DOHH2 (cell line): ENCODE measurements at regions not wholly inside any gene's neighbourhood (a gene's known extent, or its start where the extent isn't known, plus 50 kb on each side); places are given as distances from the start of the nearest gene placed in this dataset.

ENCODE experiments used
- EZH2phosphoT487 ChIP-seq: fragments of 200-600 bp; sonication (generic); IDR thresholded peaks from 2 replicates; pipeline ENCODE4 v1.6.1; 2017; ENCODE audit warnings: borderline replicate concordance, mild to moderate bottlenecking, antibody characterized with exemption, low read length, moderate library complexity, mixed read lengths
- TF ChIP-seq, protein P1 (sequence below): fragments of 200-600 bp; sonication (generic); IDR thresholded peaks from one replicate; pipeline ENCODE4 v1.5.1; 2014; ENCODE audit warnings: antibody characterized with exemption, mild to moderate bottlenecking, low read depth, low read length; ENCODE audit not compliant: poor library complexity, severe bottlenecking

DNA sequence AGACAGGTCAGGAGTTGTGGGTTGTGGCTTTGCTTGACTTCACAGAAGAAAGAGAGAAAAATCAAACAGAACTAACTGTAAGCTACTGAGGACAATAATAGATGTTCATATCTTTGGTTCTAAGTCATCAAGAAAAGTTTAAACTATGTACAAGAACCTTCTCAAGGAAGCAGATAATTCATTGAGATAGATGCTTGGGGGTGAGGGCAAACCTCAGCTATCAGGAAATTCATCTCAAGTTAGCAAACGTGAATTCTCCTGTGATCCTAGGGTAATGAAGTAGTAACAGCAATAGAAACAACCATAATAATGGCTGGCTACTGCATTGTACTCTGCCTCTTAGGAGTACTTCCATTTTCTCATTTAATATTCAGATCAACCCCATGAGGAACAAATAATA, 506.2 kb downstream of the PLPP3 start:
- TF ChIP-seq, protein P1, sequence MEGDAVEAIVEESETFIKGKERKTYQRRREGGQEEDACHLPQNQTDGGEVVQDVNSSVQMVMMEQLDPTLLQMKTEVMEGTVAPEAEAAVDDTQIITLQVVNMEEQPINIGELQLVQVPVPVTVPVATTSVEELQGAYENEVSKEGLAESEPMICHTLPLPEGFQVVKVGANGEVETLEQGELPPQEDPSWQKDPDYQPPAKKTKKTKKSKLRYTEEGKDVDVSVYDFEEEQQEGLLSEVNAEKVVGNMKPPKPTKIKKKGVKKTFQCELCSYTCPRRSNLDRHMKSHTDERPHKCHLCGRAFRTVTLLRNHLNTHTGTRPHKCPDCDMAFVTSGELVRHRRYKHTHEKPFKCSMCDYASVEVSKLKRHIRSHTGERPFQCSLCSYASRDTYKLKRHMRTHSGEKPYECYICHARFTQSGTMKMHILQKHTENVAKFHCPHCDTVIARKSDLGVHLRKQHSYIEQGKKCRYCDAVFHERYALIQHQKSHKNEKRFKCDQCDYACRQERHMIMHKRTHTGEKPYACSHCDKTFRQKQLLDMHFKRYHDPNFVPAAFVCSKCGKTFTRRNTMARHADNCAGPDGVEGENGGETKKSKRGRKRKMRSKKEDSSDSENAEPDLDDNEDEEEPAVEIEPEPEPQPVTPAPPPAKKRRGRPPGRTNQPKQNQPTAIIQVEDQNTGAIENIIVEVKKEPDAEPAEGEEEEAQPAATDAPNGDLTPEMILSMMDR: no peak
- TF ChIP-seq EZH2phosphoT487: no peak
